Endothelial cell of umbilical vein (primary cell): ENCODE measurements at regions not wholly inside any gene's neighbourhood (a gene's known extent, or its start where the extent isn't known, plus 50 kb on each side); places are given as distances from the start of the nearest gene placed in this dataset.

ENCODE experiments used
- BruUV-seq: library from RNA; stranded (reverse); fragments of 400-500 nt; replicated peaks from 2 replicates; lab custom pipeline; 2021; lab: Mats Ljungman, UMichigan
- CTCF ChIA-PET: fragments of 300-600, 350-600 bp; sonication (Branson Sonifier 250); formaldehyde crosslinking; loops from one replicate; lab custom pipeline; 2021; ENCODE audit warnings: antibody characterized with exemption, inconsistent platforms; lab: Charles Lee
- POLR2A ChIA-PET: fragments of 300-600, 350-600 bp; sonication (Branson Sonifier 250); formaldehyde crosslinking; loops from one replicate; lab custom pipeline; 2021; ENCODE audit warnings: antibody characterized with exemption, inconsistent platforms; lab: Charles Lee
- DNase-seq: peaks from one replicate; pipeline ENCODE4 v3.0.0-alpha.2; 2011; ENCODE audit warnings: low read depth, low spot score
- FAIRE-seq: peaks from 2 replicates; lab custom pipeline; 2011; peaks lifted over from hg19 to GRCh38; lab: Jason Lieb, UNC
- H2AFZ ChIP-seq: 2 replicates; pipeline ENCODE4 v1.6.0; 2012; ENCODE audit warnings: low read depth, low read length, control low read depth, inconsistent platforms
- H3K27ac ChIP-seq: 2 replicates; pipeline ENCODE4 v1.5.1; 2011; ENCODE audit warnings: low read depth, mild to moderate bottlenecking, control low read depth, low read length, moderate library complexity; ENCODE audit not compliant: insufficient read depth
- H3K27me3 ChIP-seq, 2 experiments: 2 replicates each; pipeline versions ENCODE4 v1.6.0 to v1.6.1; 2011; ENCODE audit warnings: low read length in 2 of 2, mixed read lengths in 1 of 2; ENCODE audit not compliant: control insufficient read depth in 2 of 2, insufficient read depth in 2 of 2
- H3K36me3 ChIP-seq, 2 experiments: 2 replicates in 1 of 2; 3 replicates in 1 of 2; pipeline ENCODE4 v1.5.1; 2011; ENCODE audit warnings: low read length in 2 of 2, mild to moderate bottlenecking in 1 of 2, moderate library complexity in 1 of 2; ENCODE audit not compliant: control insufficient read depth in 2 of 2, insufficient read depth in 2 of 2; ENCODE audit errors: extremely low read depth in 1 of 2
- H3K4me1 ChIP-seq: 3 replicates; pipeline ENCODE4 v1.5.1; 2011; ENCODE audit warnings: mild to moderate bottlenecking, low read length; ENCODE audit not compliant: control insufficient read depth, insufficient read depth; ENCODE audit errors: extremely low read depth
- H3K4me2 ChIP-seq: 2 replicates; pipeline ENCODE4 v1.6.1; 2011; ENCODE audit warnings: low read length, control low read depth, mixed read lengths; ENCODE audit not compliant: insufficient read depth
- H3K4me3 ChIP-seq, 3 experiments: fragments of 200-600 bp in 1 of 3; sonication (generic), shearing (Covaris generic) in 1 of 3; replicated peaks in 1 of 3; 2 replicates each; pipeline ENCODE4 v1.5.1; 2011 to 2016; ENCODE audit warnings: control low read depth in 3 of 3, low read length in 3 of 3, mild to moderate bottlenecking in 2 of 3, inconsistent platforms in 1 of 3, low read depth in 1 of 3, moderate library complexity in 1 of 3; ENCODE audit not compliant: insufficient read depth in 1 of 3
- H3K79me2 ChIP-seq: 2 replicates; pipeline ENCODE4 v1.6.0; 2012; ENCODE audit warnings: low read length, inconsistent platforms; ENCODE audit not compliant: control insufficient read depth, insufficient read depth
- H3K9ac ChIP-seq: replicated peaks from 2 replicates; pipeline ENCODE3; 2011; ENCODE audit warnings: low read length, control low read depth; ENCODE audit not compliant: insufficient read depth; ENCODE audit errors: extremely low read depth
- H3K9me1 ChIP-seq: replicated peaks from 3 replicates; pipeline ENCODE4 v1.6.0; 2011; ENCODE audit warnings: mild to moderate bottlenecking, low read length; ENCODE audit not compliant: control insufficient read depth, insufficient read depth; ENCODE audit errors: extremely low read depth
- H3K9me3 ChIP-seq: replicated peaks from 2 replicates; pipeline ENCODE4 v1.5.1; 2012; ENCODE audit warnings: low read length, inconsistent platforms; ENCODE audit not compliant: control insufficient read depth, insufficient read depth
- H4K20me1 ChIP-seq: replicated peaks from 2 replicates; pipeline ENCODE3; 2011; ENCODE audit warnings: mild to moderate bottlenecking, low read length; ENCODE audit not compliant: control insufficient read depth, insufficient read depth; ENCODE audit errors: extremely low read depth
- EZH2 ChIP-seq: IDR thresholded peaks from 2 replicates; pipeline ENCODE4 v1.6.1; 2012; ENCODE audit warnings: borderline replicate concordance, low read depth, mild to moderate bottlenecking, moderate library complexity, low read length, inconsistent platforms; ENCODE audit not compliant: severe bottlenecking
- FOS ChIP-seq: IDR thresholded peaks from 2 replicates; pipeline ENCODE4 v1.6.1; 2011; ENCODE audit warnings: mild to moderate bottlenecking, low read length, moderate library complexity, borderline replicate concordance; ENCODE audit not compliant: insufficient read depth
- GATA2 ChIP-seq: IDR thresholded peaks from 2 replicates; pipeline ENCODE4 v1.7.0; 2011; ENCODE audit warnings: low read depth, mild to moderate bottlenecking, moderate library complexity, mixed read lengths, low read length; ENCODE audit not compliant: insufficient read length, insufficient read depth
- JUN ChIP-seq: IDR thresholded peaks from 2 replicates; pipeline ENCODE4 v1.6.1; 2011; ENCODE audit warnings: borderline replicate concordance, low read depth; ENCODE audit not compliant: insufficient read length, insufficient read depth
- MYC ChIP-seq: IDR thresholded peaks from one replicate; pipeline ENCODE4 v1.6.1; 2011; ENCODE audit warnings: mild to moderate bottlenecking, low read depth, low read length
- POLR2A ChIP-seq: IDR thresholded peaks from 2 replicates; pipeline ENCODE4 v1.6.1; 2012; ENCODE audit warnings: low read depth, mild to moderate bottlenecking, control low read depth, low read length
- POLR2AphosphoS5 ChIP-seq: IDR thresholded peaks from 2 replicates; pipeline ENCODE4 v1.6.1; 2012; ENCODE audit warnings: low read depth, mild to moderate bottlenecking, control low read depth, low read length, moderate library complexity; ENCODE audit not compliant: insufficient read depth
- dilution Hi-C: fragments of 300-500 bp; cut with MboI; formaldehyde crosslinking; loops from one replicate; pipeline ENCODE4 v1.15.0; 2019; ENCODE audit warnings: low sequenced_read_pairs; ENCODE audit not compliant: extremely low pct_ligation_motif_present
- intact Hi-C: fragments of 100-400 bp; cut with micrococcal nuclease; formaldehyde crosslinking; loops from one replicate; pipeline ENCODE4 v1.10.0; 2022
- TF ChIP-seq, protein P1 (sequence below), 2 donors: IDR thresholded peaks; 1 replicate in 1 of 2; 2 replicates in 1 of 2; pipeline ENCODE4 v1.5.1; 2011; ENCODE audit warnings: low read length in 2 of 2, mild to moderate bottlenecking in 2 of 2, moderate library complexity in 2 of 2, control low read depth in 1 of 2, inconsistent platforms in 1 of 2, low read depth in 1 of 2; ENCODE audit not compliant: insufficient read depth in 1 of 2; ENCODE audit errors: extremely low read depth in 1 of 2
- TF ChIP-seq, protein P2 (sequence below): IDR thresholded peaks from 2 replicates; pipeline ENCODE4 v1.6.1; 2011; ENCODE audit not compliant: insufficient read depth, insufficient read length

DNA sequence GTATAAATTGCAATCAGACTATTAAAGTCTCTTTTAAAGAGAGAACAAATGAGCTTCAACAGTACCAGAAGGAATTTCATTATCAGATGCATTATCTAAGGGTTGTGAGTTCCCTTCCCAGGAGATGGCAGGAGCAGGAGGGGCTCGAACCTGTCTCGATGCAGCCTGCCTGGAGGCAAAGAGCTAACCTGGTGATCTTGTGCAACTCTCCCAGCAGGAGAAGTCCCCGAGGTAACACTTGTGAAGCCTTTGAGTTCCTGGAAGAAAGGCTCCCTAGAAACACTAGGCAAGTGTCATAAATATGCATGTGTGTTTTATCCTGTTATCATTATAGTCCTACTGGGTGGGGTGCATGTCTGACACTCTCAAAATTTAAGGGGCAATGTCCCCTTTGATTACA lies 232.2 kb upstream of the ARID1B start:
- dilution Hi-C loops, result no loop called here
- CTCF ChIA-PET, result no interaction called here
- H3K27me3 ChIP-seq, result no peaks in the 10 kb centered on the region
- no peaks in the 10 kb centered on the region for H3K79me2 ChIP-seq
- no peaks in the 10 kb centered on the region for H3K36me3 ChIP-seq
- H3K9me3 ChIP-seq, result no peaks in the 10 kb centered on the region
- H2AFZ ChIP-seq, result no peak overlapping the region
- H3K9ac ChIP-seq, result no peak overlapping the region
- H3K4me1 ChIP-seq, result no peaks in the 10 kb centered on the region
- no peak for DNase-seq
- intact Hi-C loops, result no loop called here
- no peak overlapping the region for H3K27ac ChIP-seq
- no TSS peak for BruUV-seq
- H3K9me1 ChIP-seq, result no peaks in the 10 kb centered on the region
- H3K4me2 ChIP-seq, result no peak overlapping the region
- H3K4me3 ChIP-seq, result no peak overlapping the region
- POLR2A ChIA-PET, result no interaction called here
- H4K20me1 ChIP-seq, result no peaks in the 10 kb centered on the region
- no peak for FAIRE-seq
- TF ChIP-seq EZH2 (no peak), POLR2A (no peak)
- TF ChIP-seq, protein P1, sequence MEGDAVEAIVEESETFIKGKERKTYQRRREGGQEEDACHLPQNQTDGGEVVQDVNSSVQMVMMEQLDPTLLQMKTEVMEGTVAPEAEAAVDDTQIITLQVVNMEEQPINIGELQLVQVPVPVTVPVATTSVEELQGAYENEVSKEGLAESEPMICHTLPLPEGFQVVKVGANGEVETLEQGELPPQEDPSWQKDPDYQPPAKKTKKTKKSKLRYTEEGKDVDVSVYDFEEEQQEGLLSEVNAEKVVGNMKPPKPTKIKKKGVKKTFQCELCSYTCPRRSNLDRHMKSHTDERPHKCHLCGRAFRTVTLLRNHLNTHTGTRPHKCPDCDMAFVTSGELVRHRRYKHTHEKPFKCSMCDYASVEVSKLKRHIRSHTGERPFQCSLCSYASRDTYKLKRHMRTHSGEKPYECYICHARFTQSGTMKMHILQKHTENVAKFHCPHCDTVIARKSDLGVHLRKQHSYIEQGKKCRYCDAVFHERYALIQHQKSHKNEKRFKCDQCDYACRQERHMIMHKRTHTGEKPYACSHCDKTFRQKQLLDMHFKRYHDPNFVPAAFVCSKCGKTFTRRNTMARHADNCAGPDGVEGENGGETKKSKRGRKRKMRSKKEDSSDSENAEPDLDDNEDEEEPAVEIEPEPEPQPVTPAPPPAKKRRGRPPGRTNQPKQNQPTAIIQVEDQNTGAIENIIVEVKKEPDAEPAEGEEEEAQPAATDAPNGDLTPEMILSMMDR (IDR thresholded peaks at IDR 0.05; ENCODE audit: extremely low read depth in 1 of 2, insufficient read depth in 1 of 2, low read depth in 1 of 2, low read length in 2 of 2), result no peak

DNA sequence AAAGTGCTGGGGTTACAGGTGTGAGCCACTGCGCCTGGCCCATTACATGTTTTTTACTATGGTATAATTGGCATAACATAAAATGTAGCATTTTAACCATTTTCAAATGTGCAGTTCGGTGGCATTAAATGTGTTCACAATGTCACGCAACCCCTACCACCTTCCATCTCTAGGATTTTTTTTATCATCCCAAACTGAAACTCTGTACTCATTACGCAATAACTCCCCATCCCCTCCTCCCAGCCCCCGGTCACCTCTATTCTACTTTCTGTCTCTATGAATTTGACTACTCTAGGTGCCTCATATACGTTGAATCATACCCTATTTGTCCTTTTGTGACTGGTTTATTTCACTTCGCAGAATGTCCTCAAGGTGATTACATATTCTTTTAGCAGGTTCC lies 233.1 kb upstream of the ARID1B start:
- FAIRE-seq (no peak), DNase-seq (no peak)
- H3K4me1 ChIP-seq, result no peaks in the 10 kb centered on the region
- H3K9me1 ChIP-seq, result no peaks in the 10 kb centered on the region
- POLR2A ChIA-PET, result no interaction called here
- intact Hi-C loops, result no loop called here
- H4K20me1 ChIP-seq, result no peaks in the 10 kb centered on the region
- no peak overlapping the region for H3K9ac ChIP-seq
- no peak overlapping the region for H3K4me3 ChIP-seq
- H2AFZ ChIP-seq, result no peak overlapping the region
- H3K27ac ChIP-seq, result no peak overlapping the region
- TF ChIP-seq MYC, result no peak
- TF ChIP-seq POLR2A, result no peak
- TF ChIP-seq, protein P1 (IDR thresholded peaks at IDR 0.05; ENCODE audit: extremely low read depth in 1 of 2, insufficient read depth in 1 of 2, low read depth in 1 of 2, low read length in 2 of 2), result no peak
- no peak for TF ChIP-seq GATA2
- TF ChIP-seq POLR2AphosphoS5, result no peak
- TF ChIP-seq JUN, result no peak
- no peak for TF ChIP-seq EZH2
- TF ChIP-seq, protein P2, sequence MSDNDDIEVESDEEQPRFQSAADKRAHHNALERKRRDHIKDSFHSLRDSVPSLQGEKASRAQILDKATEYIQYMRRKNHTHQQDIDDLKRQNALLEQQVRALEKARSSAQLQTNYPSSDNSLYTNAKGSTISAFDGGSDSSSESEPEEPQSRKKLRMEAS, result no peak
- TF ChIP-seq FOS, result no peak
- dilution Hi-C loops, result no loop called here
- H3K27me3 ChIP-seq, result no peaks in the 10 kb centered on the region
- H3K36me3 ChIP-seq, result no peaks in the 10 kb centered on the region
- no peaks in the 10 kb centered on the region for H3K9me3 ChIP-seq
- CTCF ChIA-PET, result no interaction called here
- H3K4me2 ChIP-seq, result no peak overlapping the region
- no peaks in the 10 kb centered on the region for H3K79me2 ChIP-seq
- BruUV-seq, result no TSS peak
